ENCODE measurements at regions not wholly inside any gene's neighbourhood (a gene's known extent, or its start where the extent isn't known, plus 50 kb on each side); places are given as distances from the start of the nearest gene placed in this dataset.
"Not testable (repeated sequence)": the region's sequence is repeated elsewhere in the genome, so short reads cannot be mapped to it uniquely, and the experiment has no call there.

DNA sequence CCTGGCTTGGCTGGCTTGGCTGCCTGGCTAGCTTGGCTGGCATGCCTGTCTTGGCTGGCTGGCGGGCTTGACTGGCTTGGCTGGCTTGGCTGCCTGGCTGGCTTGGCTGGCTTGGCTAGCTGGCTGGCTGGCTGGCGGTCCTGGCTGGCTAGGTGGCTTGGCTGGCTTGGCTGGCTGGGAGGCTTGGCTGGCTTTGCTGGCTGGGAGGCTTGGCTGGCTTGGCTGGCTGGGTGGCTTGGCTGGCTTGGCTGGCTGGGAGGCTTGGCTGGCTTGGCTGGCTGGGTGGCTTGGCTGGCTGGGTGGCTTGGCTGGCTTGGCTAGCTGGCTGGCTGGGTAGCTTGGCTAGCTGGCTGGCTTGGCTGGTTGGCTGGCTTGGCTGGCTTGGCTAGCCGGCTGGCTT is 2824.5 kb downstream of the RPIA start:
- TF ChIP-seq, protein P1, sequence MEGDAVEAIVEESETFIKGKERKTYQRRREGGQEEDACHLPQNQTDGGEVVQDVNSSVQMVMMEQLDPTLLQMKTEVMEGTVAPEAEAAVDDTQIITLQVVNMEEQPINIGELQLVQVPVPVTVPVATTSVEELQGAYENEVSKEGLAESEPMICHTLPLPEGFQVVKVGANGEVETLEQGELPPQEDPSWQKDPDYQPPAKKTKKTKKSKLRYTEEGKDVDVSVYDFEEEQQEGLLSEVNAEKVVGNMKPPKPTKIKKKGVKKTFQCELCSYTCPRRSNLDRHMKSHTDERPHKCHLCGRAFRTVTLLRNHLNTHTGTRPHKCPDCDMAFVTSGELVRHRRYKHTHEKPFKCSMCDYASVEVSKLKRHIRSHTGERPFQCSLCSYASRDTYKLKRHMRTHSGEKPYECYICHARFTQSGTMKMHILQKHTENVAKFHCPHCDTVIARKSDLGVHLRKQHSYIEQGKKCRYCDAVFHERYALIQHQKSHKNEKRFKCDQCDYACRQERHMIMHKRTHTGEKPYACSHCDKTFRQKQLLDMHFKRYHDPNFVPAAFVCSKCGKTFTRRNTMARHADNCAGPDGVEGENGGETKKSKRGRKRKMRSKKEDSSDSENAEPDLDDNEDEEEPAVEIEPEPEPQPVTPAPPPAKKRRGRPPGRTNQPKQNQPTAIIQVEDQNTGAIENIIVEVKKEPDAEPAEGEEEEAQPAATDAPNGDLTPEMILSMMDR (optimal IDR thresholded peaks at IDR 0.05 in 1 of 3, IDR thresholded peaks at IDR 0.05 in 1 of 3, conservative IDR thresholded peaks at IDR 0.05 in 1 of 3; ENCODE audit: extremely low read depth in 1 of 3, insufficient read depth in 2 of 3, low read length in 3 of 3), result not testable (repeated sequence)
- not testable (repeated sequence) for TF ChIP-seq EZH2 (IDR thresholded peaks at IDR 0.05; ENCODE audit: low read length)
